ENCODE measurements at regions not wholly inside any gene's neighbourhood (a gene's known extent, or its start where the extent isn't known, plus 50 kb on each side); places are given as distances from the start of the nearest gene placed in this dataset.

GRCh38 chr12:83630526-83630925, 943.8 kb downstream of the TMTC2 start:
- TF ChIP-seq CTCF (IDR thresholded peaks at IDR 0.05 in 8 of 11, conservative IDR thresholded peaks at IDR 0.05 in 3 of 11) (no peak), POLR2A (IDR thresholded peaks at IDR 0.05) (no peak)

Measured in spleen (tissue), 7 donors.